ENCODE measurements at regions not wholly inside any gene's neighbourhood (a gene's known extent, or its start where the extent isn't known, plus 50 kb on each side); places are given as distances from the start of the nearest gene placed in this dataset.
A peak's percentile ranks its signal among the peaks of the same experiment; 100 is the strongest.
"Not testable (repeated sequence)": the region's sequence is repeated elsewhere in the genome, so short reads cannot be mapped to it uniquely, and the experiment has no call there.

- no peak for DNase-seq
Measured at GRCh38 chr4:81679315-81679714, 207.6 kb upstream of the RASGEF1B start.

GRCh38 chr4:81678801-81679200 is 207.1 kb upstream of the RASGEF1B start:
- no peak for DNase-seq

- DNase-seq = no peak
Measured at GRCh38 chr4:81676537-81676936, 204.8 kb upstream of the RASGEF1B start.

GRCh38 chr4:81675791-81676393 is 204.2 kb upstream of the RASGEF1B start:
- DNase-seq = no peak

GRCh38 chr4:81673961-81674360 is 202.3 kb upstream of the RASGEF1B start:
- DNase-seq = no peak

- not testable (repeated sequence) for DNase-seq
Measured at GRCh38 chr4:81668328-81668727, 196.6 kb upstream of the RASGEF1B start.

- DNase-seq = no peak
Measured at GRCh38 chr4:81667539-81667938, 195.8 kb upstream of the RASGEF1B start.

- no peak for DNase-seq
Measured at GRCh38 chr4:81666491-81666890, 194.8 kb upstream of the RASGEF1B start.

- no peak for DNase-seq
Measured at GRCh38 chr4:81665649-81666048, 193.9 kb upstream of the RASGEF1B start.

- no peak for DNase-seq
Measured at GRCh38 chr4:81665045-81665444, 193.3 kb upstream of the RASGEF1B start.

GRCh38 chr4:81664079-81664478 is 192.4 kb upstream of the RASGEF1B start:
- no peak for DNase-seq

GRCh38 chr4:81663368-81663767 is 191.7 kb upstream of the RASGEF1B start:
- no peak for DNase-seq

GRCh38 chr4:81659051-81659450 is 187.3 kb upstream of the RASGEF1B start:
- no peak for DNase-seq

GRCh38 chr4:81652069-81652478 is 180.4 kb upstream of the RASGEF1B start:
- peak in 18 of 56 donors; percentile 2 to 57 (median 18) for DNase-seq

- no peak for DNase-seq
Measured at GRCh38 chr4:81651243-81651899, 179.7 kb upstream of the RASGEF1B start.

GRCh38 chr4:81650606-81651242 is 179.0 kb upstream of the RASGEF1B start:
- DNase-seq = no peak

- DNase-seq = no peak
Measured at GRCh38 chr4:81648576-81649275, 177.0 kb upstream of the RASGEF1B start.

- DNase-seq = no peak
Measured at GRCh38 chr4:81647388-81647787, 175.7 kb upstream of the RASGEF1B start.

- no peak for DNase-seq
Measured at GRCh38 chr4:81642543-81642942, 170.8 kb upstream of the RASGEF1B start.

GRCh38 chr4:81639248-81639647 is 167.5 kb upstream of the RASGEF1B start:
- DNase-seq = no peak

GRCh38 chr4:81638698-81639097 is 167.0 kb upstream of the RASGEF1B start:
- DNase-seq = no peak

GRCh38 chr4:81635739-81636138 is 164.0 kb upstream of the RASGEF1B start:
- DNase-seq = peak in 9 of 56 donors; percentile 2 to 48 (median 9)
